Progenitor cell of endocrine pancreas (in vitro differentiated cells): ENCODE measurements at regions not wholly inside any gene's neighbourhood (a gene's known extent, or its start where the extent isn't known, plus 50 kb on each side); places are given as distances from the start of the nearest gene placed in this dataset.

Experiments
- DNase-seq: peaks from one replicate; pipeline ENCODE4 v3.0.0; 2021; ENCODE audit warnings: low spot score; ENCODE audit not compliant: unreplicated experiment
- H3K27ac Mint-ChIP-seq: 2 replicates; pipeline ENCODE4 v1.8.0; 2021; ENCODE audit warnings: mild to moderate bottlenecking, moderate library complexity, mixed read lengths
- H3K27me3 Mint-ChIP-seq: 2 replicates; pipeline ENCODE4 v1.8.0; 2021; ENCODE audit warnings: mixed read lengths
- H3K36me3 Mint-ChIP-seq: 2 replicates; pipeline ENCODE4 v1.8.0; 2022; ENCODE audit warnings: mixed read lengths; ENCODE audit not compliant: insufficient read depth
- H3K4me1 Mint-ChIP-seq: 2 replicates; pipeline ENCODE4 v1.8.0; 2021; ENCODE audit warnings: low read depth, mixed read lengths
- H3K4me3 Mint-ChIP-seq: 2 replicates; pipeline ENCODE4 v1.8.0; 2021; ENCODE audit warnings: low read depth, mild to moderate bottlenecking, moderate library complexity, mixed read lengths
- H3K9me3 Mint-ChIP-seq: 2 replicates; pipeline ENCODE4 v1.8.0; 2021; ENCODE audit warnings: low read depth, mixed read lengths
- CTCF ChIP-seq: fragments of 200-600 bp; sonication (generic); IDR thresholded peaks from one replicate; pipeline ENCODE4 v1.5.0; 2021; ENCODE audit warnings: antibody characterized with exemption, mild to moderate bottlenecking; ENCODE audit not compliant: unreplicated experiment

- Mint-ChIP-seq H3K27ac (no peak overlapping the region), H3K36me3 (peaks cover 1% of the 10 kb centered on the region), H3K9me3 (peaks cover 3% of the 10 kb centered on the region), H3K4me1 (no peaks in the 10 kb centered on the region), H3K4me3 (no peak overlapping the region), H3K27me3 (peaks cover 38% of the 10 kb centered on the region)
- no peak for DNase-seq
- TF ChIP-seq CTCF = no peak
These were observed 238.4 kb upstream of the ZMIZ1 start for GRCh38 chr10:78830062-78830975.

DNA sequence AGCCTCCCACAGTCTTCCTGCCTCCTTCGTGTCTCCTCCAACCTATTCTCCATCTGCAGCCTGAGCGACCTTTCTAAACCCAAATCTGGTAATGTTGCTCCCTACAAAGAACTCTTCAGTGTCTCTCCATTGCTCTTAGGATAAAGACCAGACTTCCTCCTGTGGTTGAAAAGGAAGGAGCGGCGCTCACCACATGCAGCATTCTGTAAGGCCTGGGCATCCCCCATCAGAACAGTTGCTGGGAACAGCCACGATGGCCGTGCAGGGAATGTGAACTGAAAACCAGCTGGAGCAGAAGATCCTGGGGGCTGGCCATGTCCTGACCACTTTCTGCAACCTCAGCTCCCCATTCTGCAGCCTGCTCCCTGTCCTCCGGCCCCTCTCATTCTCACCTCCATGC, 237.8 kb upstream of the ZMIZ1 start:
- H3K27ac Mint-ChIP-seq = no peak overlapping the region
- peaks cover 3% of the 10 kb centered on the region for H3K9me3 Mint-ChIP-seq
- no peak for TF ChIP-seq CTCF
- no peak for DNase-seq
- H3K4me3 Mint-ChIP-seq = no peak overlapping the region
- peaks cover 1% of the 10 kb centered on the region for H3K36me3 Mint-ChIP-seq
- H3K4me1 Mint-ChIP-seq = no peaks in the 10 kb centered on the region
- H3K27me3 Mint-ChIP-seq = peaks cover 45% of the 10 kb centered on the region

GRCh38 chr10:78831461-78831860, 237.3 kb upstream of the ZMIZ1 start:
- DNase-seq = no peak
- Mint-ChIP-seq H3K27me3 (peaks cover 49% of the 10 kb centered on the region), H3K36me3 (peaks cover 1% of the 10 kb centered on the region), H3K4me1 (no peaks in the 10 kb centered on the region), H3K9me3 (peaks cover 3% of the 10 kb centered on the region), H3K4me3 (no peak overlapping the region), H3K27ac (no peak overlapping the region)
- no peak for TF ChIP-seq CTCF

DNA sequence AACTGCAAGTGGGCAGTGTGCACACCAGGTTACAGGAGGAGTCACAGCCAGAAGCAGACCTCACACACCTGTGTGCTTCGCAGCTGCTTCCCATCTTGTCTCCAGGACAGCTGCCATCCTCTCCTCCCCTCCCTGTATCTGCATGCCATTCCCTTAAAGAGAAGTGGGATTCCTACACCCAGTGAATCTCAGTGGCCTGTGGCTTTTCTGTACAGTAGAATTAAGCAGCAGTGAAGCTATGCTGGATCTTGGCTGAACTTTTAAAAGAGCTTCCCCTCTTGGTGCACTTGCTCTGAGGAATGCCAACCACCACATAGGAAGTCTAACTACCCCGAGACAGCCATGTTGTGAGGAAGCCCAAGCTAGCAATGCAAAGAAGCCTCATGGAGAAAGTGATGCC, 236.5 kb upstream of the ZMIZ1 start:
- H3K4me1 Mint-ChIP-seq = no peaks in the 10 kb centered on the region
- H3K36me3 Mint-ChIP-seq = peaks cover 1% of the 10 kb centered on the region
- H3K4me3 Mint-ChIP-seq = no peak overlapping the region
- TF ChIP-seq CTCF = no peak
- DNase-seq = no peak
- H3K9me3 Mint-ChIP-seq = peaks cover 3% of the 10 kb centered on the region
- peaks cover 48% of the 10 kb centered on the region for H3K27me3 Mint-ChIP-seq
- H3K27ac Mint-ChIP-seq = no peak overlapping the region

DNA sequence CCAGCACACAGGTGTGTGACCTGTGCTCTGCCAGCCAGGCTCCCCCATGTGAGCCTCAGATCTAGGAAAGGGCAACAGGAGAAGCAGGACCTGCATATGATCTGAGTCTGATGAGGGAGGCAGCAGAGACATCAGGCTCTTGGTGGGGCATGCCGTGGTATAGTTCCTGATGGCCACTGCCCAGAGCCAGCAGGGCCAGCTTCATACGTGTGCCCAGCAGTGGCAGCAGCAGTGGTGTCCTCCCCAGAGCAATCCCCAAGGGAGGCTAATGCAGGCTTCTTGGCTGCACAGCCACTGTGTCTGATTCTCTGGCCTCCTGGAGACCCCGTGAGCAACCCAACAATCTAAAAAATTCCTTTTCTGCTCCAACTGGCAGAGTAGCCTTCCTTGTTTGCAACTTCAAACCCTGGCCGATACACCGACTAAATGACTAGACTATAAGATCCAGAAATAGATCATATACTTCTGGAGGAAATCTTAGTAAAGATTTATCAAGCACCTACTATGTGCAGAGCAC, 230.6 kb upstream of the ZMIZ1 start:
- Mint-ChIP-seq H3K27me3 (peaks cover 30% of the 10 kb centered on the region), H3K4me3 (no peak overlapping the region), H3K9me3 (peaks cover 3% of the 10 kb centered on the region), H3K4me1 (no peaks in the 10 kb centered on the region), H3K27ac (no peak overlapping the region), H3K36me3 (peaks cover 1% of the 10 kb centered on the region)
- no peak for TF ChIP-seq CTCF
- DNase-seq = no peak
